Hepatocyte (in vitro differentiated cells): ENCODE measurements at regions not wholly inside any gene's neighbourhood (a gene's known extent, or its start where the extent isn't known, plus 50 kb on each side); places are given as distances from the start of the nearest gene placed in this dataset.

ENCODE experiments used
- DNase-seq: peaks from one replicate; pipeline ENCODE4 v3.0.0-alpha.2; 2016; ENCODE audit warnings: low spot score
- H2AFZ ChIP-seq: fragments of 200-600 bp; sonication (generic); 2 replicates; pipeline ENCODE4 v1.6.0; 2016; ENCODE audit warnings: antibody characterized with exemption, mild to moderate bottlenecking
- H3K27ac ChIP-seq: fragments of 200-600 bp; sonication (generic); 2 replicates; pipeline ENCODE4 v1.5.1; 2016; ENCODE audit warnings: mild to moderate bottlenecking
- H3K27me3 ChIP-seq: fragments of 200-600 bp; sonication (generic); 2 replicates; pipeline ENCODE4 v1.6.1; 2016
- H3K36me3 ChIP-seq: fragments of 200-600 bp; sonication (generic); replicated peaks from 2 replicates; pipeline ENCODE4 v1.5.1; 2016; ENCODE audit warnings: low read depth; ENCODE audit not compliant: insufficient read depth
- H3K4me1 ChIP-seq: fragments of 200-600 bp; sonication (generic); 2 replicates; pipeline ENCODE4 v1.5.1; 2016; ENCODE audit warnings: mild to moderate bottlenecking, moderate library complexity; ENCODE audit not compliant: insufficient read depth
- H3K4me2 ChIP-seq: fragments of 200-600 bp; sonication (generic); 2 replicates; pipeline ENCODE4 v1.6.0; 2016
- H3K4me3 ChIP-seq: fragments of 200-600 bp; sonication (generic); 2 replicates; pipeline ENCODE4 v1.5.1; 2016; ENCODE audit warnings: mild to moderate bottlenecking
- H3K79me2 ChIP-seq: fragments of 200-600 bp; sonication (generic); 2 replicates; pipeline ENCODE4 v1.6.0; 2017; ENCODE audit warnings: mild to moderate bottlenecking
- H3K9me2 ChIP-seq: fragments of 200-600 bp; sonication (generic); replicated peaks from 2 replicates; pipeline ENCODE4 v1.6.0; 2017; ENCODE audit warnings: mild to moderate bottlenecking; ENCODE audit not compliant: insufficient read depth
- H3K9me3 ChIP-seq: fragments of 200-600 bp; sonication (generic); 2 replicates; pipeline ENCODE4 v1.5.1; 2016; ENCODE audit warnings: low read depth, mild to moderate bottlenecking
- H4K20me1 ChIP-seq: fragments of 200-600 bp; sonication (generic); 2 replicates; pipeline ENCODE4 v1.6.0; 2016; ENCODE audit warnings: mild to moderate bottlenecking; ENCODE audit not compliant: insufficient read depth, poor library complexity, severe bottlenecking
- EZH2 ChIP-seq: fragments of 200-600 bp; sonication (generic); IDR thresholded peaks from 2 replicates; pipeline ENCODE4 v1.6.1; 2016; ENCODE audit warnings: antibody characterized with exemption, mild to moderate bottlenecking, borderline replicate concordance
- EZH2phosphoT487 ChIP-seq: fragments of 200-600 bp; sonication (generic); IDR thresholded peaks from one replicate; pipeline ENCODE4 v1.6.1; 2018; ENCODE audit warnings: antibody characterized with exemption, mild to moderate bottlenecking, low read depth, moderate library complexity; ENCODE audit not compliant: unreplicated experiment, severe bottlenecking
- WGBS: methylation state at CpG from one replicate; pipeline ENCODE4 v1.1.6; 2016; ENCODE audit warnings: low lambda C conversion rate; ENCODE audit errors: missing lambda C conversion rate; 5-methylcytosine and 5-hydroxymethylcytosine counted together
- TF ChIP-seq, protein P1 (sequence below): fragments of 200-600 bp; sonication (generic); IDR thresholded peaks from 2 replicates; pipeline ENCODE4 v1.5.1; 2016; ENCODE audit warnings: antibody characterized with exemption, mild to moderate bottlenecking; ENCODE audit not compliant: poor library complexity

DNA sequence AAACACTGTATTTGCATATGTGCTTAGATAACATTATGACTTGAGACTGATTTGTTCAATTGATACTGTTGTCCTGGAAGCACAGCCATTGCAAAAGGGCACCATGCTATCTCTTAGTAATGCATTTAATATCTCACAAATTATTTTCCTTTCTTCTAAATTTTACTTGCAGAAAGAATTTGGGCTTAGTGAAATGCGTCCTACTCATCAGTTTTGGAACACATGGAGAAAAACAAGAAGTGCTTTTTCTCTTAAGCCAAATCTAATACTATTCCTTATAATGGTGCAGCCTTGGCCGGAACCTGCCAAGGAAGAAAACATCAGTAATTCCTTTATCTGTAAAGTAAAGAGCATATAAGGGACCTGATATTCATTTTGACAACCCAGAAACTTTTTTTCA is 172.2 kb upstream of the ZNF608 start:
- peaks cover 15% of the 10 kb centered on the region for H3K4me1 ChIP-seq
- H3K9me2 ChIP-seq: no peaks in the 10 kb centered on the region
- 98% methylated on average over 2 of the region's 2 CpGs for WGBS

DNA sequence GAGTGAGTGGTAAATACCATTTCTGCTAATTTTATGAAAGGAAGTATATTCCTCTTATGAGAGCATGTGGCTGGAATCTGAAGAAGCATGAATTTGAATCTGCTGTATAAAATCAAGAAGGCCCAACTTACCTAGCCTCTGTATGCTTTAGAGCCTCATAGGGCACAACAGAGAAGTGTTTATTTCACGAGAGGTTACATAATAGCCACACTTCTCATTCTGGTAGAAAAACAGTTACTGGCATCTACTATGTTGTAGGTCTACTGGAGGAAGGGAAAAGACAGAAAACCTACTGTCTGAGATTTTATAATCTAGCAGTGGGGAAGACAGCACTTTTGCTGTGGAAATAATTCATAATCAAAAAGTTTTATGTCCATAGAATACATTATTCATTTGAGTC is 172.6 kb upstream of the ZNF608 start:
- DNase-seq: no peak
- no peaks in the 10 kb centered on the region for H3K9me2 ChIP-seq

More for the DNA sequence above, 172.2 kb upstream of the ZNF608 start:
- H3K79me2 ChIP-seq: no peaks in the 10 kb centered on the region
- TF ChIP-seq EZH2: no peak
- no peak for TF ChIP-seq EZH2phosphoT487
- TF ChIP-seq, protein P1, sequence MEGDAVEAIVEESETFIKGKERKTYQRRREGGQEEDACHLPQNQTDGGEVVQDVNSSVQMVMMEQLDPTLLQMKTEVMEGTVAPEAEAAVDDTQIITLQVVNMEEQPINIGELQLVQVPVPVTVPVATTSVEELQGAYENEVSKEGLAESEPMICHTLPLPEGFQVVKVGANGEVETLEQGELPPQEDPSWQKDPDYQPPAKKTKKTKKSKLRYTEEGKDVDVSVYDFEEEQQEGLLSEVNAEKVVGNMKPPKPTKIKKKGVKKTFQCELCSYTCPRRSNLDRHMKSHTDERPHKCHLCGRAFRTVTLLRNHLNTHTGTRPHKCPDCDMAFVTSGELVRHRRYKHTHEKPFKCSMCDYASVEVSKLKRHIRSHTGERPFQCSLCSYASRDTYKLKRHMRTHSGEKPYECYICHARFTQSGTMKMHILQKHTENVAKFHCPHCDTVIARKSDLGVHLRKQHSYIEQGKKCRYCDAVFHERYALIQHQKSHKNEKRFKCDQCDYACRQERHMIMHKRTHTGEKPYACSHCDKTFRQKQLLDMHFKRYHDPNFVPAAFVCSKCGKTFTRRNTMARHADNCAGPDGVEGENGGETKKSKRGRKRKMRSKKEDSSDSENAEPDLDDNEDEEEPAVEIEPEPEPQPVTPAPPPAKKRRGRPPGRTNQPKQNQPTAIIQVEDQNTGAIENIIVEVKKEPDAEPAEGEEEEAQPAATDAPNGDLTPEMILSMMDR: no peak
- no peak for DNase-seq
- no peak overlapping the region for H3K27ac ChIP-seq
- H3K9me3 ChIP-seq: no peaks in the 10 kb centered on the region
- no peaks in the 10 kb centered on the region for H3K36me3 ChIP-seq
- H4K20me1 ChIP-seq: no peaks in the 10 kb centered on the region
- no peak overlapping the region for H3K4me2 ChIP-seq
- no peaks in the 10 kb centered on the region for H3K27me3 ChIP-seq
- no peak overlapping the region for H3K4me3 ChIP-seq
- no peak overlapping the region for H2AFZ ChIP-seq

DNA sequence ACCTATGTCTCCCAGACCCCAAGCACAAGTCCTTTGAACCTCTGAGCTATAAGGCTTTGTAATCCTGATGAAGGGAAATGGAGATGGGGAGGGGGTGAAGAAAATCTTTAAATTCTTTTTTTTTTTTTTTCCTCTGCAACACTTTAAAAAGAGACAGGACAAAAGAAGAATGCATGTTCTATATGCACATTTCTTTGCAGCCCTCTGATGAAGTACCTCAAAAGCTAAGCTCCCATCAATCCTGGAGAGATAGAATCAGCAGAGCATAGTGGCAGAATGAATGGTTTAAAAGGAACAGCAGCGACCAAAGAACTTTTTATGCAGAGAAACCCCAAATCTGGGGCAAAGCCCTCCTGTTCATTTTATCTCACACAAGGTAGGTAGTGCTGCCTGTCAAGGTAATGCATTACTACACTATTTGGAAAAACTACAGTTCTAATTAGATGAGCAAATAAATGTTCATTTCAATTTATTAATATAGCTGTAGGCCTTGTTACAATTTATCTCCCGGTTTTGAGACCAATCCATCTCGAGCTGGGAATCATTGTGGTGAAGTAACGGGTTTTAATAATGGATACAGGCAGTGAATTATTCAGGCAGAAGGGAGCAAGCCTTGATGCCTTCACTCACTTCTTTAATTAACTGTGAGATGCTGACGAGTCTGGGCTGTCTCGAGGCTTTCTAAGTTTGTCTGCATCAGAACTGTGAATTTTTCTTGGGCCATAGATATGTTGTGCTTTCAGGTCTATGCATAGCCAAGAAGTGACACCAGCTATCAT is 173.5 kb upstream of the ZNF608 start:
- H3K9me3 ChIP-seq: no peaks in the 10 kb centered on the region
- no peak overlapping the region for H3K4me2 ChIP-seq

More for the DNA sequence above, 172.6 kb upstream of the ZNF608 start:
- no peaks in the 10 kb centered on the region for H3K9me3 ChIP-seq
- peaks cover 15% of the 10 kb centered on the region for H3K4me1 ChIP-seq
- no peak overlapping the region for H3K27ac ChIP-seq
- 87% methylated on average over 1 of the region's 1 CpG for WGBS
- H3K4me2 ChIP-seq: no peak overlapping the region
- no peak overlapping the region for H2AFZ ChIP-seq
- no peaks in the 10 kb centered on the region for H3K27me3 ChIP-seq
- no peaks in the 10 kb centered on the region for H3K36me3 ChIP-seq
- H3K4me3 ChIP-seq: no peak overlapping the region
- TF ChIP-seq EZH2phosphoT487 (no peak), EZH2 (no peak)
- TF ChIP-seq, protein P1: no peak
- H4K20me1 ChIP-seq: no peaks in the 10 kb centered on the region
- H3K79me2 ChIP-seq: no peaks in the 10 kb centered on the region

DNA sequence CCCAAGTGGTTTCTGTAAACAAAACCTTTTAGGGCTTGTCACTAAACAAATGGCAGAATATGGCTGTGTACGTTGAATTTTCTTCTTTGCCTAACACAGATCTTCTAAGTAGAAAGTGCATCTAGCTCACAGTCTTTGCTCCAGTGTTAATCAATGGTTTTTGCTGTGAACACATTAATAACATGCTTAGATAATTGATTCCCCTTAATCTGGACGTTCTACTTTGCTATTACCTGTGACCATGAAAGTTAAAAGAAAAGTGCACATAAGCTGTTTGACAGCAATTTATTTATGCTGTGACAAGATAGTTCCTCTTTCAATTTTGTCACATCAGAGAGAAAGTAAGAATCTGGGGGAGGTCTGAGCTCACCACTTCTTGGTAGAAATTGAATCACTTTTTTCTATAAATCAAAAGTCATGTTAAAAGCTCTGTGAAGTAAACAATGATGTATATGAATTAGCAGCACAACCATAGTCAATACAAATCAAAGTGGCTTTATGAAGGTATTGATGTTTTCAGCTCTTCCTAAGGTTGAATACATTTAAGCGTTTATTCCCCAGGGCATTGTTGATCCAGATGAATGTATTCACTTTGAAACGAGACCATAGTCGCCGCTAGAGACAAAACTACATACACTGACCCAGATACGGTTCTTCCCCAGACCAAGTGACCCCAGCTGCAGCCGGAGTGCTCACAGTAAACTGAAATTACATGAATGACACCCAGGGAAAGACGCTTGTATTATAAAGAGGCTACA is 174.6 kb upstream of the ZNF608 start:
- DNase-seq: no peak
- H3K9me3 ChIP-seq: no peaks in the 10 kb centered on the region

More for the DNA sequence above, 173.5 kb upstream of the ZNF608 start:
- Histone ChIP-seq H2AFZ (no peak overlapping the region), H4K20me1 (no peaks in the 10 kb centered on the region), H3K9me2 (no peaks in the 10 kb centered on the region), H3K27me3 (no peaks in the 10 kb centered on the region), H3K4me1 (peaks cover 15% of the 10 kb centered on the region), H3K79me2 (no peaks in the 10 kb centered on the region), H3K36me3 (no peaks in the 10 kb centered on the region), H3K27ac (no peak overlapping the region), H3K4me3 (no peak overlapping the region)
- 76% methylated on average over 6 of the region's 6 CpGs for WGBS
- no peak for DNase-seq
- TF ChIP-seq EZH2: no peak
- no peak for TF ChIP-seq EZH2phosphoT487

More for the DNA sequence above, 174.6 kb upstream of the ZNF608 start:
- TF ChIP-seq EZH2phosphoT487 (no peak), EZH2 (no peak)
- TF ChIP-seq, protein P1: no peak
- Histone ChIP-seq H2AFZ (no peak overlapping the region), H3K36me3 (no peaks in the 10 kb centered on the region), H3K27ac (no peak overlapping the region), H3K27me3 (no peaks in the 10 kb centered on the region), H3K4me3 (no peak overlapping the region), H4K20me1 (no peaks in the 10 kb centered on the region), H3K4me1 (peaks cover 15% of the 10 kb centered on the region), H3K9me2 (no peaks in the 10 kb centered on the region), H3K4me2 (no peak overlapping the region), H3K79me2 (no peaks in the 10 kb centered on the region)
- WGBS: 62% methylated on average over 9 of the region's 9 CpGs
